GM12865 (cell line): ENCODE measurements at regions not wholly inside any gene's neighbourhood (a gene's known extent, or its start where the extent isn't known, plus 50 kb on each side); places are given as distances from the start of the nearest gene placed in this dataset.

Source experiments
- DNase-seq: peaks from one replicate; pipeline ENCODE4 v3.0.0; 2010; ENCODE audit warnings: low read depth
- H3K4me3 ChIP-seq: 2 replicates; pipeline ENCODE4 v1.5.1; 2011; ENCODE audit warnings: mild to moderate bottlenecking, low read depth, low read length, control low read depth
- CTCF ChIP-seq: IDR thresholded peaks from 2 replicates; pipeline ENCODE4 v1.5.1; 2011; ENCODE audit warnings: low read length, control low read depth, low read depth, inconsistent platforms; ENCODE audit not compliant: insufficient read depth; ENCODE audit errors: missing control alignments

- no peak for DNase-seq
- TF ChIP-seq CTCF: no peak
- no peak overlapping the region for H3K4me3 ChIP-seq
These were observed 163.6 kb upstream of the C1orf21 start for GRCh38 chr1:184223216-184223615.

GRCh38 chr1:184225283-184226099 is 161.3 kb upstream of the C1orf21 start:
- no peak for TF ChIP-seq CTCF
- DNase-seq: no peak

GRCh38 chr1:184226100-184226487 is 160.7 kb upstream of the C1orf21 start:
- TF ChIP-seq CTCF: no peak
- no peak overlapping the region for H3K4me3 ChIP-seq

More at GRCh38 chr1:184225283-184226099, 161.3 kb upstream of the C1orf21 start:
- H3K4me3 ChIP-seq: no peak overlapping the region

GRCh38 chr1:184228558-184228957 is 158.3 kb upstream of the C1orf21 start:
- no peak for TF ChIP-seq CTCF
- H3K4me3 ChIP-seq: no peak overlapping the region
- no peak for DNase-seq

More at GRCh38 chr1:184226100-184226487, 160.7 kb upstream of the C1orf21 start:
- no peak for DNase-seq

GRCh38 chr1:184237588-184237987 is 149.2 kb upstream of the C1orf21 start:
- no peak for TF ChIP-seq CTCF
- no peak for DNase-seq
- H3K4me3 ChIP-seq: no peak overlapping the region

- no peak for DNase-seq
- TF ChIP-seq CTCF: no peak
- H3K4me3 ChIP-seq: no peak overlapping the region
These were observed 145.4 kb upstream of the C1orf21 start for GRCh38 chr1:184241446-184241845.

- peak; percentile 21 for DNase-seq
- H3K4me3 ChIP-seq: no peak overlapping the region
- TF ChIP-seq CTCF: peak; percentile 9
These were observed 144.3 kb upstream of the C1orf21 start for GRCh38 chr1:184242507-184242943.
